HL-60 (cell line): ENCODE measurements at regions not wholly inside any gene's neighbourhood (a gene's known extent, or its start where the extent isn't known, plus 50 kb on each side); places are given as distances from the start of the nearest gene placed in this dataset.

Experiments
- DNase-seq, 2 experiments: peaks; one replicate each; pipeline ENCODE4 v3.0.0-alpha.2; 2010 to 2020; ENCODE audit warnings: low read depth in 1 of 2, low spot score in 1 of 2
- H3K27ac ChIP-seq: fragments of 250-450 bp; sonication (Bioruptor Pico); replicated peaks from 2 replicates; pipeline ENCODE4 v1.5.1; 2020; ENCODE audit warnings: mild to moderate bottlenecking, moderate library complexity
- H3K27me3 ChIP-seq: fragments of 250-450 bp; sonication (Bioruptor Pico); 2 replicates; pipeline ENCODE4 v1.5.1; 2021; ENCODE audit warnings: mild to moderate bottlenecking, moderate library complexity; ENCODE audit not compliant: insufficient read depth, poor library complexity, severe bottlenecking
- H3K4me3 ChIP-seq: replicated peaks from 2 replicates; pipeline ENCODE4 v1.5.1; 2011; ENCODE audit warnings: mild to moderate bottlenecking, control low read depth, low read length; ENCODE audit not compliant: insufficient read depth
- GABPA ChIP-seq: IDR thresholded peaks from 2 replicates; pipeline ENCODE4 v1.6.1; 2012; ENCODE audit warnings: low read depth
- POLR2AphosphoS5 ChIP-seq: IDR thresholded peaks from 2 replicates; pipeline ENCODE4 v1.6.1; 2012; ENCODE audit warnings: low read depth
- SPI1 ChIP-seq: IDR thresholded peaks from 2 replicates; pipeline ENCODE4 v1.6.1; 2012; ENCODE audit warnings: low read depth, mild to moderate bottlenecking, borderline replicate concordance
- TF ChIP-seq, protein P1 (sequence below): IDR thresholded peaks from 2 replicates; pipeline ENCODE4 v1.6.1; 2012; ENCODE audit warnings: low read depth; ENCODE audit not compliant: insufficient replicate concordance
- TF ChIP-seq, protein P2 (sequence below): IDR thresholded peaks from one replicate; pipeline ENCODE4 v1.5.1; 2011; ENCODE audit warnings: low read length, control low read depth, inconsistent platforms; ENCODE audit not compliant: insufficient read depth

DNA sequence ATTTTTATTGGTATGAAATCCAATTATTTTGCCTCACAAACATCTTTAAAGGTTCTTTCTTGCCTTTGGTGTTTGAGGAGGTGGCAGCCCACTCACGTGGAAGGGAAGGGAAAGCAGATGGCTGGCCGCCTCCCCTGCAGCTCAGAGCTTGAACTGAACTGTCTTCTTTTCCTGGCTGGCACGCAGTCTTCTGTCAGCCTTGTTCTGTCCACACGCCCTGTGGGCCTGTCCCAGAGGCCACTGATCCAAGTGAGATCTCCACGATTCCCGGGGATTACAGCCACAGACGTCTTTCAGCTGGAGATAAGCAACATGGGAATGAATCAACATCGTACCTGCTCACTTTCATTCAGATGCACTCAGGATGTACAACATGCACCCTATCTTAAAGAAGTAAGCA is 73.3 kb downstream of the TMEM18 start:
- Histone ChIP-seq H3K27ac (no peak overlapping the region), H3K27me3 (no peaks in the 10 kb centered on the region), H3K4me3 (no peak overlapping the region)
- TF ChIP-seq SPI1 (no peak), POLR2AphosphoS5 (no peak), GABPA (no peak)
- TF ChIP-seq, protein P1, sequence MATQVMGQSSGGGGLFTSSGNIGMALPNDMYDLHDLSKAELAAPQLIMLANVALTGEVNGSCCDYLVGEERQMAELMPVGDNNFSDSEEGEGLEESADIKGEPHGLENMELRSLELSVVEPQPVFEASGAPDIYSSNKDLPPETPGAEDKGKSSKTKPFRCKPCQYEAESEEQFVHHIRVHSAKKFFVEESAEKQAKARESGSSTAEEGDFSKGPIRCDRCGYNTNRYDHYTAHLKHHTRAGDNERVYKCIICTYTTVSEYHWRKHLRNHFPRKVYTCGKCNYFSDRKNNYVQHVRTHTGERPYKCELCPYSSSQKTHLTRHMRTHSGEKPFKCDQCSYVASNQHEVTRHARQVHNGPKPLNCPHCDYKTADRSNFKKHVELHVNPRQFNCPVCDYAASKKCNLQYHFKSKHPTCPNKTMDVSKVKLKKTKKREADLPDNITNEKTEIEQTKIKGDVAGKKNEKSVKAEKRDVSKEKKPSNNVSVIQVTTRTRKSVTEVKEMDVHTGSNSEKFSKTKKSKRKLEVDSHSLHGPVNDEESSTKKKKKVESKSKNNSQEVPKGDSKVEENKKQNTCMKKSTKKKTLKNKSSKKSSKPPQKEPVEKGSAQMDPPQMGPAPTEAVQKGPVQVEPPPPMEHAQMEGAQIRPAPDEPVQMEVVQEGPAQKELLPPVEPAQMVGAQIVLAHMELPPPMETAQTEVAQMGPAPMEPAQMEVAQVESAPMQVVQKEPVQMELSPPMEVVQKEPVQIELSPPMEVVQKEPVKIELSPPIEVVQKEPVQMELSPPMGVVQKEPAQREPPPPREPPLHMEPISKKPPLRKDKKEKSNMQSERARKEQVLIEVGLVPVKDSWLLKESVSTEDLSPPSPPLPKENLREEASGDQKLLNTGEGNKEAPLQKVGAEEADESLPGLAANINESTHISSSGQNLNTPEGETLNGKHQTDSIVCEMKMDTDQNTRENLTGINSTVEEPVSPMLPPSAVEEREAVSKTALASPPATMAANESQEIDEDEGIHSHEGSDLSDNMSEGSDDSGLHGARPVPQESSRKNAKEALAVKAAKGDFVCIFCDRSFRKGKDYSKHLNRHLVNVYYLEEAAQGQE: no peak
- TF ChIP-seq, protein P2, sequence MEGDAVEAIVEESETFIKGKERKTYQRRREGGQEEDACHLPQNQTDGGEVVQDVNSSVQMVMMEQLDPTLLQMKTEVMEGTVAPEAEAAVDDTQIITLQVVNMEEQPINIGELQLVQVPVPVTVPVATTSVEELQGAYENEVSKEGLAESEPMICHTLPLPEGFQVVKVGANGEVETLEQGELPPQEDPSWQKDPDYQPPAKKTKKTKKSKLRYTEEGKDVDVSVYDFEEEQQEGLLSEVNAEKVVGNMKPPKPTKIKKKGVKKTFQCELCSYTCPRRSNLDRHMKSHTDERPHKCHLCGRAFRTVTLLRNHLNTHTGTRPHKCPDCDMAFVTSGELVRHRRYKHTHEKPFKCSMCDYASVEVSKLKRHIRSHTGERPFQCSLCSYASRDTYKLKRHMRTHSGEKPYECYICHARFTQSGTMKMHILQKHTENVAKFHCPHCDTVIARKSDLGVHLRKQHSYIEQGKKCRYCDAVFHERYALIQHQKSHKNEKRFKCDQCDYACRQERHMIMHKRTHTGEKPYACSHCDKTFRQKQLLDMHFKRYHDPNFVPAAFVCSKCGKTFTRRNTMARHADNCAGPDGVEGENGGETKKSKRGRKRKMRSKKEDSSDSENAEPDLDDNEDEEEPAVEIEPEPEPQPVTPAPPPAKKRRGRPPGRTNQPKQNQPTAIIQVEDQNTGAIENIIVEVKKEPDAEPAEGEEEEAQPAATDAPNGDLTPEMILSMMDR: no peak
- DNase-seq: no peak

DNA sequence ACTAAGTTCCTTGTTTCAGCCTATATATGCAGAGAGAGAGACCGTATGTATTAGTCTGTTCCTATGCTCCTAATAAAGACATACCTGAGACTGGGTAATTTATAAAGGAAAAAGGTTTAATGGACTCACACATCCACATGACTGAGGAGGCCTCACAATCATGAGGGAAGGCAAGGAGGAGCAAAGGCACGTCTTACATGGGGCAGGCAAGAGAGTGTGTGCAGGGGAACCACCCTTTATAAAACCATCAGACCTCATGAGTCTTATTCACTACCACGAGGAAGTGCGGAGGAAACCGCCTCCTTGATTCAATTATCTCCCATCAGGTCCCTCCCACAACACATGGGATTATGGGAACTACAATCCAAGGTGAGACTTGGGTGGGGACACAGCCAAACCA is 73.8 kb downstream of the TMEM18 start:
- H3K27me3 ChIP-seq: no peaks in the 10 kb centered on the region
- no peak overlapping the region for H3K27ac ChIP-seq
- H3K4me3 ChIP-seq: no peak overlapping the region
- DNase-seq: no peak
- TF ChIP-seq, protein P1: no peak
- TF ChIP-seq SPI1 (no peak), POLR2AphosphoS5 (no peak), GABPA (no peak)
- TF ChIP-seq, protein P2: no peak

DNA sequence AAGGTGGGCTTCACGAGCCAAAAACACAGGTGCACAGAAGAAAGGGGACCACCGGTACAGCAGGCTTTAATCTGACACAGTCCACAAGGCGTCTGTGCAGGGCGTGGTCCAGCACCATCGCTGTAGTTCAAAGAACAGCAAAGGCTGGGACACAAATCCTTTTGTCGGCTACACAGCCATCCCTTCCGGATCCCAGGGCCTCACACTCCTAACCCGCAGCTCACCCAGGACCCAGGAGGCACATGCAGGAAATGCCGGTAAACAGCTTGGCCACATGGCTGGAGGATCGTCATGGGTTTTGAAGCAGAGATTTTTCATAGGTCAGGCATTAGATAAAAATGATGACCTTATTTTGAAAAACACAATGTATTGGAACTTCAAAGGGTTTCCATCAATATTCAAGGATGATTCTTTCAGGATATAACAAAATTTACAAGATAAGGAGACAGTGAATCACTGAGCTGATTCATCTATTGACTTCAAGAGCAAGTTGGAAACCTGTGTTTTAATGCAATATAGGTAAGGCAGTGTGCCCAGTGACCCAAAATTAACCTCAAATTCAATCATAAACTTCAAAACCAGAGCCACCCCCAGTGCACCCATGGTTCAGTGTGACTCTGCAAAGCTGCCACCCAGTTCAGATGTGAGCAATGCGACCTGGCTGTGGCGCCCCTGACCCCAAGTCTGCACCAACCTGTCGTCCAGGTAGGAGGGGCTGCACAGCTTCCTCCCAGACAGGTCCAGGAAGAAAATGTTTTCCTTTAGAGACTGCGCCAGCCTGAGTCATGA is 74.4 kb downstream of the TMEM18 start:
- H3K27me3 ChIP-seq: no peaks in the 10 kb centered on the region
- H3K27ac ChIP-seq: no peak overlapping the region
- no peak overlapping the region for H3K4me3 ChIP-seq
- DNase-seq: no peak
- TF ChIP-seq SPI1 (no peak), GABPA (no peak), POLR2AphosphoS5 (no peak)
- TF ChIP-seq, protein P1: no peak
- TF ChIP-seq, protein P2: no peak
